NCI-H2171 (cell line): ENCODE measurements at regions not wholly inside any gene's neighbourhood (a gene's known extent, or its start where the extent isn't known, plus 50 kb on each side); places are given as distances from the start of the nearest gene placed in this dataset.

ENCODE experiments used
- DNase-seq: peaks from one replicate; lab custom pipeline; 2025; lab: John Stamatoyannopoulos, UW

DNA sequence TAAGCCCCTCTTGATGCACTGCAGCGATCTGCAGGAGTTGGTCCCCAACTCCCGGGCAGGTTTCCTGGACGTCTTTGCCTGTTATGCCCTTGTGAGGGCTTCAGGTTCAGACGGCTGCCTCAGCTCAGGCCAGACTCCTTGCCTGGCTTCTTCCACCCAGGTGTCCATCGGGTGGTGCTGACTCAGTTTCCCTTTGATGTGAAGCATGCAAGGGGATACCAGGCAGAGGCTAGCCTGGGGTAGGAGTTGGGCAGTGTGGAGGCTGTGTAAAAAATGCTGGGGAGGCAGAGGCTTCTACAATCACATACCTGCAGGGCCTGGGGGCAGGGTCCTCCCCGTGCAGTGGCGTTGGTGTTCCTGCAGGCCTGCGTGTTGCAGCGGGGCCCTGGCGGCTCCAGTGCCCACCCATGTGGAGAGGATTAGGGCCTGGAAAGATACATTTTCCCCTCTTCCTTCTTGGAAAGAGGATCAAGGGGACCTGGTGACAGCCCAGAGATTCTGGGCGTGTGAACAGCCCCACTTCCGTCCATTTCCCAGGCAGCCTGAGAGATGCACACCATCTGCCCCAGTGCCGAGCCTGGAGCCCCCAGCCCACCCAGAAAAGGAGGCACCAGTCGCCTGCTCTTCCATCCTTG lies 338.3 kb downstream of the DYSF start:
- DNase-seq: no peak

DNA sequence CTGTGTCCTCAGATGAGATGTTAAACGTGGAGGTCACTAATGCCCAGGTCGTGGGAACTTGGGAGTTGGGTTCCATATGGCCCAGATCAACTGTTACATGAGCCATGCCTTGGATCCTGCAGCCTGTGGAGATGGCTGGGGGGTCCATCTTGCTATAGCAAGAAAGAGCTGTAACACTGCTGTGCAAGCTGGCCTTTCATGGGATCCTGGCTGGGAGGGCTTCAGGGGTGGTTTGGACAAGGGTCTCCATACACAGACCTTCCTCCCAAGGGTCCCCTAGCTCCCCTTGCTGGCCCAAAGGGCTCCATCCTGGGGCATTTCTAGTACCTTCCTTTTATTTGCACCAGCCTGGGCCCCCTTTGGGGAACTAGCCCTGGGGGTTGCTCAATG lies 337.7 kb downstream of the DYSF start:
- DNase-seq: no peak

DNA sequence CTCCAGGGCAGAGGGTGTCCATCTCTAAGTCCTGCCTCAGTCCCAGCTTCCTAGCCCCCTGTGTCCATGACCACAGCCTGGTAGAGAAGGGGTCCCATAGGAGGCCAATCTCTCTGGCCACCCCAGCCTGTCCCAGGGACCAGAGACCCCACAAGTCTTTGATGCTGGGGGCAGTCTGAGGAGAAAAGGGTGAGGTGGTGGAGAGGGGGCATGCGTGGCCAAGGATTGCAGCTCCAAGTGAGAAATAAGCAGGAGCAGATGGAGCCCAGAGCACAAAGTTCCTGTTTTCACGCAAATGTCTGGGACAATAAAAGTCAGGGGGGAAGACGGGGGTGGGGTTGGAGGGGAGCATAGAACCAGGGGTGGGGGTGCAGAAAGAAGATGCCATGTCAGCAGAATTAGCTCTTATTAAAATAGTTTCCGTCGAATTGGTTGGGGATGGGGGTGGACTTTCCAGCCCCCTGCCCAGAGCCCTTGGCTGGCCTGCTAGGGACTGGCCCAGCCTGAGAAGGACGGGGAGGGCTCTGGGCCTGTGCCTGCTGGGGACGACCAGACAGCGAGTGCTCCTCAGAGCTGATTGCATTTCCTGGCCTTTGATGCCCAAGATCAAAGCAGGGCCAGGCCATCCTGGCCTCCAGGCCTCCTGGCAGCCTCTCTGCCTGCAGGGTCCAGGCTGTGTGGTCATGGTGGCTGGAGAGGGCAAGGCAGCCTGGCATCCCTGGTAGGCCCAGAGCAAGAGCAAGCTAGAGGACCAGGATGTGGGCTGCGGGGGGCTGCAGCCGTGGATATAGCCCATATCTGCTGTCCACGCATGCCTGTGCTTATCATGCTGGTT lies 337.1 kb downstream of the DYSF start:
- DNase-seq: no peak

DNA sequence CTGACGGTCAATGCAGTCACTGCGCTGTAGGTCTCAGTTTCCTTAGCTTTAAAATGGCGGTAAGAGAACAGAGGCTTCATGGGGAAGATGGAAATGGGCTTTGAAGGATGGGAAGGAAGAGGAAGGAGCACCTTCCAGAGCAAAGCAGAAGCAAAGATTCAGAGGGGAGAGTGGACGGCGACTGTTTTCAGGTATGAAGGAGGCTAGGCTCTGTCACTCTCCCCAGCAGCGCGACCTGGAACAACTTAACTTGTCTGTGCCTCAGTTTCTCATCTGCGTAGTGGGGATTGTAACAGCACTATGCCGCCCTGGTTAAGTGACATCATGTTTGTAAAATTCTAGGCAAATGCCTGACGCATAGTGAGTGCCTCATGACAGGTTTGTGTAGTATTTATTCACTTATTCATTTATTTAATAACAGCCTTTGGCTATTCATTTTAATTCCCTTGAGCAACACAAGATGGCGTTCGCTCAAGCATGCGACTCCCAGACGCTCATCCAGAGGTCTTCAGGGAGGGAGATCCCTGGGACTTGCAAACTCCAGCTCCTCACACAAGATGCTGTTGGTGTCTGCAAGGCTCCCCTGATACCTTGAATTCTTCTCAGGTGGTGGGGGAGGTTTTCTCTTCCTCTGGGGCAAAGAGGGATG lies 336.3 kb downstream of the DYSF start:
- no peak for DNase-seq

DNA sequence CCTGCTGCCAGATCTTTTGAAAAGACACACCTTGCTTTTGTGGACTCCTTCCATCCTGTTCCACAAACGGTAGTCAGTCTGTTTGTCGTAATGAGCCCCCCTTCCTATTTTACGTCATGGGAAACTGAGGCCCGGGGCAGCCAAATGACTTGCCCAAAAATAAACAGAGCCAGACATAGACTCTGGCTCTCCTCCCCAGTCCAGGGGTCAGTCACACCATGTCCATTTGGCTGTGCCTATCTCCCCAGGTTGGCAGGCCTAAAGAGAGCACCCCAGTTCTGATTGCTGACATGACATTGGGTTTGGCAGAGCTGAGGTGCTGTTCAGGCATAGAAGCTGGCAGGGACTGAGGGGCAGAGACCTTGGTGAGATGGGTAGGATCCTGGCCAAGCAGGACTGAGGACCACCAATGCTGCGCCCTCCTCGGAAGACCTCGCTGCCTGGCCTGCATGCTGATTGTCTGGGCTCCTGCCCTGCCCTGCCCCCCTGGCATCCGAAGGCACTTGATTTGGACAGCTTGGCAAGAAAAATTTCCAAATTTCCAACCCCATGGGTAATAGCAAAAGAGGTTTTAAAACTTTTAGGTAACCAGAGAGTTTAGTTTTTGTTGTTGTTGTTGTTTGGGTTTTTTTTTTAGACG lies 335.4 kb downstream of the DYSF start:
- DNase-seq: no peak

DNA sequence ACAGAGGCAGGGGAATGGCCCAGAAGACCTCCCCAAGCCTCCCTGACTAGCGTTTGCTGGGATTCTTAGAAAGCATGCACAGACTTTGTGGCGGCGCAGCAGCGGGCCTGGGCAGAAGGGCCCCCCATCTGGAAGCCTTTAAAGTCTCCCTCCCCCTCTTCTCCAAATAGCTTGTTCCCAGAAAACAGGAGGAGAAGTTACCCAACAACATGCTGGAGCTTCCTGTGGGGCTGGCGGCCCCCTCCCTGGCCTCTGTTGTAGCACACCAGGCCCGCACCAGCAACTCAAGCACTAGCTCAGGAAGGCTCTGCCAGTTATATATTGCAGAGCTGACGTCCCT lies 334.8 kb downstream of the DYSF start:
- DNase-seq: no peak

DNA sequence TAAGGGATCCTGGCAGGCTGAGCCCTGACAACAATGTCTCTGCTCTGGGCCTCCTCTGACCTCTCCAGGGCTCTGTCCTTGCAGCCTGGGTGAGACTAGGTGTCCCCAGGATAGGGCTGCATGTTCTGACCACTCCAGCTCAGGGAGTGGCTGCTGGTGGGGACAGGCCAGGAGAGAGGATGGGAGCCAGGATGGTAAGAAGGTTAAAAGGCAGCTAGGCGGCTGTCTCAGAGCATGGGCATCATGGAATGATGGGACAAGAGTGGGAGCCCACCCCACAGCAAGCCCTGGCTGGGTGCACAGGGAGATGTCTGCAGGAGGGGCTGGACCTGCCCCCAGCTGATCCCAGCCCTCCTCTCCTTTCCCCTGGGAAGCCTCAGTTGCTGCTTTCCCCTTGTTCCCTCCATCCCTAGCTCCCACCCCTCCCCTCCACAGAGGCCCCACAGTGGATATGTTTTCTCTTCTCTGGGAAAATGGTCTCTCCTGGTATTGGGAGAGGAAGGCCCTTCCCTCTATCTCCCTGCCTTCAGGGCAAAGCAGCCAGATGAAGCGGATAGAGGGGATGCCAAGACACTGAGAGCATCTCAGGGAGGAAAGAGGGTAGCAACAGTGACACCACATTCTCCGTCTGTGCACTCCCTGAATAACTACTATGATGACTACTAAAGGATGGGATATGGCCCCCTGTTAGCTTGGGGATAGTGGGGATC lies 334.3 kb downstream of the DYSF start:
- no peak for DNase-seq

DNA sequence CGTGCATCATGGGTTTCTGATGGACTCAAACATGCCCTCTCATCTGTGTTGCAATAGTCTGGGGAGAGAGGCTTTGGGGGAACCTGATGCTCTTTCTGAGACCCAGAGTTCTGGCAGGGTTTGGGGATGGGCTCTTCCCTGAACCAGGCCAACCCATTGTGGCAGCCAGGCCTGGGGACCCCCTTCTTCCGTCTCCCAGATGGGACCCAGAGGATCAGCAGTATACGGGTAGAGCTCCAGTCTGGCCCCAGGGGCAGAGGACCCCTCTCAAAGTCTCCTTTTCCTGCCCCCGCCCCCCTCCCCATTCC lies 333.7 kb downstream of the DYSF start:
- DNase-seq: no peak

DNA sequence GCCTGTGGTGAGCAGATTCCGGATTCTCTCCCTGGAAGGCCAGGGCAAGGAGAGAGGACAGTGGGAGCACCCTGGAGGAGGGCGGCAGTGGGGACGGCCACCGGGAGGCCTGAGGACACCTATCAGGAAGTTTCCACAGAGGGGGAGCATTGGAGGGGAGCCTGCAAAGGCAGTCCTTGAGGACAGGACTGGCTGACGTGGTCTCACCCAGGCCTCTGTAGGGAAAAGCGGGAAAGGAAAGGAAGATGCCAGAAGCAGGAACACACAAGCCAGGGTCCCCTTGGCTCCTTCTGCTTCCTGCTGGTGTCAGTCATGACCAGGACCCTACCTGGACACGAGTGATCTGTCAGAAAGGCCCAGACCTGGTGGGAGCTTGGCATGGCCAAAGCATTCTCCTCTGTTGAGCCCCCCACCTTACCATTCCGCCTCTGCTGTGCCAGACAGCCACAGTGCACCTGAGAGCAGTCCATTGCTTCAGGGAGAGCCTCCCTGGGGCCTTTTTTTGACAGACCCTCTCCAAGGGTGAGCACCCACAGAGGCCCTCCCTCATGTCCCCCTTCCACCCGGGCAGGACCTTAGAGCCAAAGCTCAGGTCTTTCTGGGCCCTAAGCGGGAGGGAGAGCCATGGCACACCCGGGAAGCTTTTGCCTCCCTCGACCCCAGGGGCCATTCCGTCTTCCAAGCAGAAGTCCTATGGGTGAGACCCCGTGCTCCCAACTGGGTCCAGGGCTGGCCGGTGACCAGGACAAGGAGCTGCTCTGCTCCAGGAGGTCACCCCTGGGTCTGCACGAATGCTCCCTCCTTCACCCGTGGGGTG lies 333.1 kb downstream of the DYSF start:
- DNase-seq: no peak

DNA sequence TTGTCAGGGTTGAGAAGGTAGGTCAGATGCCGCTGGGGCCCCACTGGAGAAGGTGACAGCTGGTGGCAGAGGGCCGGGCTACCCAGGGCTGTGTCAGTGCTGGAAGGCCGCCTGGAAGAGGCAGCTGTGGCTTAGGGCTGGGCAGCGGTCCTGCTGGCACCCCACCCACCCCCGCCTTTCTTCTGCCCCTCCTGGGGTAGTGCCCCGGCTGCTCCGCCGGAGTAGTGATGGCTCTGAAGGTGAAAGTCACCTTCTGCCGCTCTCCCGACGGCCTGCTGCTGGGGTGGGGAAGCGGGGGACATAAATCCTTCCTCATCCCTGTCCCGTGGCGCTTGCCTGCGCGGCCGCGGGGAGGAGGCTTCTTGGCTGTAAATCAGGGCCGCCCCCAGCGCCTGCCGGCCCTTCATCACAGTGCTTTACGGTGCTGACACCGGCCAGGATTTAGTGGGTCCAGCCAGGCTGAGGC lies 332.2 kb downstream of the DYSF start:
- no peak for DNase-seq

DNA sequence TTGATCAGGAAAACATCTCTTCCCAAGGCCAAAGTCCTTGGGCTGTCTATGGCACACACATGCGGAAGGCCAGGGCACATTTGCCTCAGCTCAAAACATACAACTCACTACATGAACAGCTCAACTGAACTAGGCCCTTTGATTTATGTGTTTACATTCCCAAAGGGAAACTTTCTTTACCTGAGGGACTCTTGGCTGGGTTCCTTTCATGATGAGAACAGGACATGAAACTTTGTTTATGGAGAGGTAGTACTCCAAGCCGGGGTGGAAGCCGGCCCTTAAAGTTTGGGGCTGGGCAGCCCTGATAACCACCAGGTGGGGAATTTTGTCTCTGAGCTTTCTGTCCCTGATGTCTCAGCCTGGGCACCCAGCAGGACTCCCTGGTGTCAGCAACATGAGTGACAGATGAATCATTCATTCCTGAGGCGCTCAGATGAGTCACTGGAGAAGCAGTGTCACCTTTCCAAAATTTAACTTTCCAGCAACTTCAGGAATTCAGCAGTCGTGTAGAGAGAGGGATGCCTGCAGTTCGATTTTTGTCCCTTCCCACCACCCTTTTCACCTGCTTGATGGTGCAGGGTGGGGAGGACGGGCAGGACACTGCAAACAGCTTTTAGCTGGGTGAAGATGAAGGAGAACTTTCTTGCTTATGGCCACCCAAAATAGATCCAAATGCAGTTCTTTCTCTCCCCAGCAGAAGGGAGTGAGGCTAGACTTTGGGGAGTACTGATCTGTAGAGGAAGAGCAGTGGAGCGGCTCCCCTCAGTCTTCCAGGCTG lies 331.6 kb downstream of the DYSF start:
- DNase-seq: no peak

DNA sequence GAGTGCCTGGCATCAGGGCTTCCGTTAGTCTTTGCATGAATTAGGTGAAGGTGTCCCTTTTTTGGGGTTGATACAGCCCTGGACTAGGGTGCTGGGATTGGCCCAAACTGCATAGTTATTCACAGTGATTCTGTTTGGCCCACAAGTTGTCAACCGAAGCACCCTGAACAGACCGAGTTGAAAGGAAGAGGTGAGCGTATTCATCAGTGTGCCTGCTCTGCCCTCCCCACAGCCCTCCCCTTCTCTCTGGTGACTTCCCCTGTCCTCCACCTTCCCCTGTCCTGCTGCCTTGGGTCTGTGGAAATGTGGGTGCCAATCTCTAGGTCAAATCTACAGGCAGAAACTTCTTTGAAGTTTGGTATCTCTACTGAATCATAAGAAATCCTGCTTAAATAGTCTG lies 330.5 kb downstream of the DYSF start:
- no peak for DNase-seq

DNA sequence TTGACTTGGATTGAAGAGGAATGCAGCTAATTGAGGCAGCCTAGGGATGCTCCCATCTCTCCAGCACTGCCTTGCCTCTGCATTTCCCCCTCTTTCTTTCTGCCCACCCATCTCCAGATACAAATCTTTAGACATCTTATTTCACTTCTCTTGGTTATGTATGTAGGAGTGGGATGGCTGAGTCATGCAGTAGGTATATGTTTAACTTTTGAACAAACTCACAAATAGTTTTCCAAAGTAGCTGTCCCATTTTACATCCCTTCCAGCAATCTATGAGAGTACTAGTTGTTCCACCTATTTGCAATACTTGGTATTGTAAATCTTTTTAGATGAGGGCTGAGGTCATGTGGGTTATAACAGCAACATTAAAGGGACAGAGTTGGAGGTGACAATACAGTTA lies 329.9 kb downstream of the DYSF start:
- DNase-seq: no peak

DNA sequence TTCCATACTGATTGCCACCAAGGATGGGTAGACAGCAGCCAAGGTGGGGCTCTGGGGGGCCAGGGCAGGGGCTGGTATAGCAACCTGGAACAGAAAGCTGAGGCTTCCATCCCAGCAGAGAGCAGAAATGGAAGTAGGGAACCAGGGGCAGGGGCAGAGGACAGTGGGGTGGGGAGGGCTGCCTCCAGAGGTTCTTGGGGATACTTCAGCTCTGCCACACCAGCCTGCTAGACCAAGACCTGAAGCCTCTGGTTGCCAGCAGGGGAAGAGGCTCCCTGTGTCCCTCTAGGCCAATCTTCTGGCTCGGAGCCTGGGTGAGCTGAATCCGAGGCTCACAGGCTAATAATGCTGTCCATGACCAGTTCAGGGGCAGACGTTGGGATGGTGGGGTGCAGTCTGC lies 329.0 kb downstream of the DYSF start:
- no peak for DNase-seq

DNA sequence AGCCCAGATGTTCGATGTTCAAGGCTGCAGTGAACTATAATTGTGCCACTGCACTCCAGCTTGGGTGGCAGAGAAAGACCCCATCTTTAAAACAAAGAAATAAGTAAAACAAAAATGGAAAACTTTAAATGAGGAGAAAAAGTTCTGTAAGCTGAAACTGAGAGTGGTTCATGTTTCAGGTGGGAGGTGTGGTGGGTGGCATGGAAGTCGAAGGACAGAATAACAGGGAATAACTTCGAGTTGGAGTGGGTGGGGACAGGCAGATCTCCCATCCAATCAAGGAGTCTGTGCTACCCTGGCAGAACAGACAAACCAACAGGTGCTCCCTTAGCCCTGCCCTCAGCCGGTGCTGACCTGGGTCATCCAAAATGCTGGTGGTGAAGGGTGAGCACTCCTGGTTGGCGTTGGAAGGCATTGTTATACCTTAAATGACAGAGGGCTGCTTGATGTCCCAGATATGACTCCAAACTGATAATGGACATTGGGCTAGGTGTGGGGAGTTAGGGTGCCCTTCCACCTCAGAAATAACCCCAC lies 328.4 kb downstream of the DYSF start:
- no peak for DNase-seq

DNA sequence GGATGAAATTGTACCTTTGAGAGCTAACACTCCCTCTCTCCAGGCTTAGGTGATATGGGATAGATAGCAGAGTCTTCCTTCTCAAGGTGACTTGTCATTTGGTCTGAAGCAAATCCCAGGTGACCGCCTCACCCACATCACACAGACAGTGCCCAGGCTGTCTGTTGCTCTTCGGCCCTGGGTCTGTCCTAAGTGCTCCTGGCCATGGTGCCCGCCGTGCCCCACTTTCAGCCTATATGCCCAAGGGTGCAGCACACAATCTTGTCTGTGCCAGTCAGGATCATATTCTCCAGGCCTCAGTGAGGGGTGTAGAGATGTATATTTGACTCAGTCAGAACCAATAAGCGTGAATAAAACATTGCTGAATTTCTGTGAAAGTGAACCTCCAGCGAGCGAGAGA lies 326.8 kb downstream of the DYSF start:
- no peak for DNase-seq

DNA sequence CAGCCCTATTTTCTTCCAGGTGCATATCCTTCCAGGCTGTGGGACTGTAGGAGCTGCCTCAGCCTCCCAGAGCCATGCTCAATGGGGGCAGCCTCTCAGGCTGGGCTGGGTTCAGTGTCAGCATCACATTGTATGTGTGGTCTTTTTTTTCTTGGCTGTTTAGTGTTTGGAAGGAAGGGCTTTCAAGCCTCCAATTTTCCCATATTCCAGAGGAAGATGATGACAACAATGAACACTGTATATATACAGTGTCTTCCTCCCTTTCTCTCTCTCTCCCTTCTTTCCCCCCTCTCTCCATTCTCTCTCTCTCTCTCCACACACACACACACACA lies 326.4 kb downstream of the DYSF start:
- DNase-seq: no peak

DNA sequence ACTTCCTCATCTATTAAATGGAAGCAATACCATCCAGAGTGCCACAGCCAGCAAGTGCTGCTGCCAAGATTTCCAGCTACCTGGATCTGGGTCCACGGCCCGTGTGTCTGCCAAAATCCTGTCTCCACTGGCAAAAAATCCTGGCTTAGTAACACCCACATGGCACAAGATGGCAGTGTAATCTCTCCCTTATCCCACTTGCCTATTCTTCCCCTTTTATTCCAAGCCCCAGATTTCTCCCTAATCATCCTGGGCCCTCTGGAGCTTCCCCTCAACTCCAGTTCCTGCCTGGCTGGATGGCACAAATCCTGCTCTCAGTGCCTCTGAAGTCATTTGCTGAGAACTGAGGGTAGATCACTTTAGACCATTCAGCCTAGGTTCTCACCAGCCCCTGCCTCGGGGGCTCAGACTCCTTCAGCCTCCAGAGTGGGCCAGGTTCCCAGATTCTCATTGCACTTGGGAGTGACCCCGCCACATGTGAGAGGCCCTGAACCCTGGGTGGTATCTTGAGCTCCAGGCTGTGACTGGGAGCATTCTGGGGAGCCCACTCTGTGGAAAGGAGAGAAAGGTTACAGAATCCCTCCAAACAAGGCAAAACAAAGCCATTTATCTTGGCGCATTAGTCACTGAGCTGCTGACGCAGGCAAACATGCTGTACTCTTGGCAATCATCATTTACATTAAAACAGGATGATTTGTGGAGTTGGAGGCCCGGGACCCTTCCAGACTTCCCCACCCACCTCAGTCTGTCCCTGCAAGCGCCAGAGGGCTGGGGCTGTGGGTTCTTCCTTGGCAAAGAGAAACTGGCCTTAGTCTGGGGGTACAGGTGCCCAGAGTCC lies 325.8 kb downstream of the DYSF start:
- DNase-seq: no peak

DNA sequence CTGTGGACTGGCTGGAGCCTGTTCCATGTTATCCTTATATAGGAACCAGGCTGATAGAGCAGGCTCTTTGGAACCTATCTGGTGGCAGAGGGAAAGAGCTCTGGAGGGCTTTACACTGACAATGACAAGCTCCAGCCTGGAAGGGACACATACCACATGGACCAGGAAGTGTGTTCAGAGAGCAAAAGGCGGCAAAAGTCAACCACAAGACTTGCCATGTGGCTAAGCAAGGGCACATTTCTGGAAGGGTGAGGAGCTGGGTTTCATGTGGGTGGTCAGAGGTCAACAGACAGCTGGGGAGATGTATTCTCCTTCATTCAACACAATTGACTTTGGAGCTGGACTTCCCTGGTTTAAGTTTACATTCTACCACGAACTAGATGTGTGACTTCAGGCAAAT lies 325.2 kb downstream of the DYSF start:
- DNase-seq: no peak

DNA sequence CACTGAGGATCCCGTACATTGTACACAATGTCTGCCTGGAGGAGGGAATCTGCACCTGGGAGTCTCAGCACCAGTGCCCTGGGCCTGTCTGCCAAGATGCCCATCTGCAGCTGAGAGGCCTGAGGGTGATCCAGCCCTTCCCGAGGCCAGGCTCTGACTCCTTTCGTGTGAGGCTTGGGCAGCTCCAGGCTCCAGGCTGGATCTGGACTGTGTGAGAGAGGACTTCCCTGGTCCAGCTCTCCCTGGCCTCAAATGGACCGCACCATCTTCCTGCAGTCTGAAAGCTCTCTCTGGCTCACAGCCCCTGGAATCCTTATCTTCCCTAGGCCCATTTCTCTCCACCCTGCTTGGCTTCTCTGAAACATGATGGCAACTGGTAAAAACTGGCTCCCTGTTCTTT lies 324.6 kb downstream of the DYSF start:
- DNase-seq: no peak
